OCI-LY7 (cell line): ENCODE measurements at regions not wholly inside any gene's neighbourhood (a gene's known extent, or its start where the extent isn't known, plus 50 kb on each side); places are given as distances from the start of the nearest gene placed in this dataset.

ENCODE experiments used
- EZH2phosphoT487 ChIP-seq: fragments of 200-600 bp; sonication (generic); IDR thresholded peaks from 2 replicates; pipeline ENCODE4 v1.6.1; 2018; ENCODE audit warnings: low read depth, borderline replicate concordance, mild to moderate bottlenecking, mixed run types, antibody characterized with exemption, low read length, moderate library complexity, mixed read lengths
- TF ChIP-seq, protein P1 (sequence below): fragments of 200-600 bp; sonication (generic); conservative IDR thresholded peaks from 2 replicates; pipeline ENCODE4 v1.5.1; 2014; ENCODE audit warnings: mild to moderate bottlenecking, antibody characterized with exemption, low read length, moderate library complexity, mixed read lengths

DNA sequence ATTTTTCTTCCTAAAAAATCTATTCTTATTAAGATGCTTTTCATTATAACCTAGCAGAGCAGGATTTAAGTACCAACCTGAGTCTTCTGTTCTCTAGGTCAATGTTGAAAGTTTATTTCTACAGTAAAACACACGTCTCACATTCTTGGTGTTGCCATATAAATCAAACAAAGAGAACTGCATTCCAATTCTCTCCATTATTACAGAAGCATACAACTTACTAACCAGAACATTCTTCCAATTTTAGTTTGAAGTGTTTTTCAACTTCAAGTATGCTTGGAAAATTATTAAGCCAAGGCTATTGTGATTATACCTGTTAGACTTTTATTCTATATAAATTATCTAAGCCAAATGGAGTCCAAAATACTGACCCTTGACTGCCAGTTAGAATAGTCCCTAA, 110.4 kb upstream of the PMFBP1 start:
- TF ChIP-seq, protein P1, sequence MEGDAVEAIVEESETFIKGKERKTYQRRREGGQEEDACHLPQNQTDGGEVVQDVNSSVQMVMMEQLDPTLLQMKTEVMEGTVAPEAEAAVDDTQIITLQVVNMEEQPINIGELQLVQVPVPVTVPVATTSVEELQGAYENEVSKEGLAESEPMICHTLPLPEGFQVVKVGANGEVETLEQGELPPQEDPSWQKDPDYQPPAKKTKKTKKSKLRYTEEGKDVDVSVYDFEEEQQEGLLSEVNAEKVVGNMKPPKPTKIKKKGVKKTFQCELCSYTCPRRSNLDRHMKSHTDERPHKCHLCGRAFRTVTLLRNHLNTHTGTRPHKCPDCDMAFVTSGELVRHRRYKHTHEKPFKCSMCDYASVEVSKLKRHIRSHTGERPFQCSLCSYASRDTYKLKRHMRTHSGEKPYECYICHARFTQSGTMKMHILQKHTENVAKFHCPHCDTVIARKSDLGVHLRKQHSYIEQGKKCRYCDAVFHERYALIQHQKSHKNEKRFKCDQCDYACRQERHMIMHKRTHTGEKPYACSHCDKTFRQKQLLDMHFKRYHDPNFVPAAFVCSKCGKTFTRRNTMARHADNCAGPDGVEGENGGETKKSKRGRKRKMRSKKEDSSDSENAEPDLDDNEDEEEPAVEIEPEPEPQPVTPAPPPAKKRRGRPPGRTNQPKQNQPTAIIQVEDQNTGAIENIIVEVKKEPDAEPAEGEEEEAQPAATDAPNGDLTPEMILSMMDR, result no peak
- no peak for TF ChIP-seq EZH2phosphoT487
